Activated T-cell treated with anti-CD3 and anti-CD28 coated beads, Interleukin-2, amount 50 U/mL, for 4 hours (primary cell): ENCODE measurements at regions not wholly inside any gene's neighbourhood (a gene's known extent, or its start where the extent isn't known, plus 50 kb on each side); places are given as distances from the start of the nearest gene placed in this dataset.
"Not testable (repeated sequence)": the region's sequence is repeated elsewhere in the genome, so short reads cannot be mapped to it uniquely, and the experiment has no call there.

Experiments
- ATAC-seq, 2 donors: fragments of 200-7000 bp; cut with Tn5 transposase; one replicate each; pipeline ENCODE4 v1.10.0; 2021
- DNase-seq: peaks from one replicate; pipeline ENCODE4 v3.0.0-alpha.2; 2020
- H3K27me3 Mint-ChIP-seq: one replicate; pipeline ENCODE4 v1.8.0; 2021; ENCODE audit warnings: low read depth, mixed read lengths
- H3K36me3 Mint-ChIP-seq: one replicate; pipeline ENCODE4 v1.8.0; 2022; ENCODE audit warnings: mixed read lengths; ENCODE audit not compliant: insufficient read depth
- H3K4me1 Mint-ChIP-seq: one replicate; pipeline ENCODE4 v1.8.0; 2021; ENCODE audit warnings: low read depth, mixed read lengths
- H3K4me3 Mint-ChIP-seq: one replicate; pipeline ENCODE4 v1.8.0; 2021; ENCODE audit warnings: mild to moderate bottlenecking, moderate library complexity, mixed read lengths
- H3K9me3 Mint-ChIP-seq: one replicate; pipeline ENCODE4 v1.8.0; 2021; ENCODE audit warnings: mixed read lengths

GRCh38 chr1:222897527-222898190 lies 82.8 kb downstream of the DISP1 start:
- DNase-seq (no peak), ATAC-seq (no peak)
- Mint-ChIP-seq H3K9me3 (no peaks in the 10 kb centered on the region), H3K4me3 (peak overlapping the region; percentile 46), H3K4me1 (peaks cover 17% of the 10 kb centered on the region), H3K36me3 (peaks cover 2% of the 10 kb centered on the region), H3K27me3 (no peaks in the 10 kb centered on the region)

- no peaks in the 10 kb centered on the region for H3K27me3 Mint-ChIP-seq
- H3K9me3 Mint-ChIP-seq = no peaks in the 10 kb centered on the region
- ATAC-seq (no peak), DNase-seq (no peak)
- peaks cover 2% of the 10 kb centered on the region for H3K36me3 Mint-ChIP-seq
- H3K4me3 Mint-ChIP-seq = peak overlapping the region; percentile 46
- peaks cover 17% of the 10 kb centered on the region for H3K4me1 Mint-ChIP-seq
These were observed 83.3 kb downstream of the DISP1 start for GRCh38 chr1:222898191-222898527.

GRCh38 chr1:222899471-222899870 lies 84.6 kb downstream of the DISP1 start:
- Mint-ChIP-seq H3K36me3 (peaks cover 2% of the 10 kb centered on the region), H3K9me3 (no peaks in the 10 kb centered on the region), H3K27me3 (no peaks in the 10 kb centered on the region), H3K4me1 (peaks cover 17% of the 10 kb centered on the region), H3K4me3 (no peak overlapping the region)
- no peak for DNase-seq
- no peak for ATAC-seq

GRCh38 chr1:222904451-222904850 lies 89.6 kb downstream of the DISP1 start:
- Mint-ChIP-seq H3K36me3 (peaks cover 2% of the 10 kb centered on the region), H3K4me3 (no peak overlapping the region)

GRCh38 chr1:222905151-222905550 lies 90.3 kb downstream of the DISP1 start:
- ATAC-seq = no peak
- peaks cover 2% of the 10 kb centered on the region for H3K36me3 Mint-ChIP-seq

More at GRCh38 chr1:222904451-222904850, 89.6 kb downstream of the DISP1 start:
- ATAC-seq (no peak), DNase-seq (no peak)
- Mint-ChIP-seq H3K9me3 (no peaks in the 10 kb centered on the region), H3K4me1 (no peaks in the 10 kb centered on the region), H3K27me3 (no peaks in the 10 kb centered on the region)

GRCh38 chr1:222906271-222906739 lies 91.5 kb downstream of the DISP1 start:
- H3K36me3 Mint-ChIP-seq, DNase-seq: not testable (repeated sequence)

More at GRCh38 chr1:222905151-222905550, 90.3 kb downstream of the DISP1 start:
- Mint-ChIP-seq H3K4me1 (no peaks in the 10 kb centered on the region), H3K27me3 (no peaks in the 10 kb centered on the region), H3K4me3 (no peak overlapping the region), H3K9me3 (no peaks in the 10 kb centered on the region)
- DNase-seq = no peak

GRCh38 chr1:222909586-222909985 lies 94.7 kb downstream of the DISP1 start:
- H3K4me3 Mint-ChIP-seq = no peak overlapping the region

More at GRCh38 chr1:222906271-222906739, 91.5 kb downstream of the DISP1 start:
- H3K4me1 Mint-ChIP-seq, H3K4me3 Mint-ChIP-seq, H3K27me3 Mint-ChIP-seq, ATAC-seq, H3K9me3 Mint-ChIP-seq: not testable (repeated sequence)

GRCh38 chr1:222910699-222911098 lies 95.9 kb downstream of the DISP1 start:
- ATAC-seq (no peak), DNase-seq (no peak)
- peaks cover 6% of the 10 kb centered on the region for H3K9me3 Mint-ChIP-seq
- peaks cover 6% of the 10 kb centered on the region for H3K36me3 Mint-ChIP-seq
- no peaks in the 10 kb centered on the region for H3K4me1 Mint-ChIP-seq
- H3K27me3 Mint-ChIP-seq = no peaks in the 10 kb centered on the region
- H3K4me3 Mint-ChIP-seq = no peak overlapping the region

More at GRCh38 chr1:222909586-222909985, 94.7 kb downstream of the DISP1 start:
- Mint-ChIP-seq H3K27me3 (no peaks in the 10 kb centered on the region), H3K36me3 (peaks cover 2% of the 10 kb centered on the region), H3K9me3 (no peaks in the 10 kb centered on the region), H3K4me1 (no peaks in the 10 kb centered on the region)
- DNase-seq (no peak), ATAC-seq (no peak)

GRCh38 chr1:222911866-222912265 lies 97.0 kb downstream of the DISP1 start:
- Mint-ChIP-seq H3K27me3 (no peaks in the 10 kb centered on the region), H3K9me3 (peaks cover 12% of the 10 kb centered on the region)
- no peak for ATAC-seq

GRCh38 chr1:222912730-222913129 lies 97.9 kb downstream of the DISP1 start:
- no peak for DNase-seq
- Mint-ChIP-seq H3K9me3 (peaks cover 20% of the 10 kb centered on the region), H3K27me3 (no peaks in the 10 kb centered on the region), H3K4me1 (no peaks in the 10 kb centered on the region), H3K36me3 (peaks cover 14% of the 10 kb centered on the region), H3K4me3 (no peak overlapping the region)
- no peak for ATAC-seq

More at GRCh38 chr1:222911866-222912265, 97.0 kb downstream of the DISP1 start:
- DNase-seq = no peak
- no peaks in the 10 kb centered on the region for H3K4me1 Mint-ChIP-seq
- H3K4me3 Mint-ChIP-seq = no peak overlapping the region
- H3K36me3 Mint-ChIP-seq = peaks cover 9% of the 10 kb centered on the region

- H3K4me1 Mint-ChIP-seq = no peaks in the 10 kb centered on the region
- DNase-seq (no peak), ATAC-seq (no peak)
- peaks cover 18% of the 10 kb centered on the region for H3K36me3 Mint-ChIP-seq
- peaks cover 28% of the 10 kb centered on the region for H3K9me3 Mint-ChIP-seq
- H3K27me3 Mint-ChIP-seq = no peaks in the 10 kb centered on the region
- H3K4me3 Mint-ChIP-seq = no peak overlapping the region
These were observed 100.2 kb downstream of the DISP1 start for GRCh38 chr1:222914861-222915632.

- Mint-ChIP-seq H3K27me3 (no peaks in the 10 kb centered on the region), H3K9me3 (peaks cover 28% of the 10 kb centered on the region), H3K4me1 (no peaks in the 10 kb centered on the region), H3K36me3 (peaks cover 18% of the 10 kb centered on the region), H3K4me3 (no peak overlapping the region)
- ATAC-seq (no peak), DNase-seq (no peak)
These were observed 101.3 kb downstream of the DISP1 start for GRCh38 chr1:222916100-222916499.

GRCh38 chr1:222918801-222919477 lies 104.1 kb downstream of the DISP1 start:
- H3K4me3 Mint-ChIP-seq = no peak overlapping the region
- H3K4me1 Mint-ChIP-seq = no peaks in the 10 kb centered on the region
- ATAC-seq (no peak), DNase-seq (no peak)
- no peaks in the 10 kb centered on the region for H3K27me3 Mint-ChIP-seq
- peaks cover 28% of the 10 kb centered on the region for H3K9me3 Mint-ChIP-seq
- H3K36me3 Mint-ChIP-seq = peaks cover 18% of the 10 kb centered on the region

- ATAC-seq (no peak), DNase-seq (no peak)
- no peaks in the 10 kb centered on the region for H3K4me1 Mint-ChIP-seq
- H3K4me3 Mint-ChIP-seq = no peak overlapping the region
- H3K9me3 Mint-ChIP-seq = peaks cover 28% of the 10 kb centered on the region
- no peaks in the 10 kb centered on the region for H3K27me3 Mint-ChIP-seq
- H3K36me3 Mint-ChIP-seq = peaks cover 15% of the 10 kb centered on the region
These were observed 104.6 kb downstream of the DISP1 start for GRCh38 chr1:222919478-222919865.
